Cardiac fibroblast (primary cell): ENCODE measurements at regions not wholly inside any gene's neighbourhood (a gene's known extent, or its start where the extent isn't known, plus 50 kb on each side); places are given as distances from the start of the nearest gene placed in this dataset.

Source experiments
- DNase-seq, 2 donors: peaks; one replicate each; pipeline versions ENCODE4 v3.0.0 to v3.0.0-alpha.2; 2010; ENCODE audit warnings: low read depth in 2 of 2
- H3K4me3 ChIP-seq, 2 donors: replicated peaks in 1 of 2; 1 replicate in 1 of 2; 2 replicates in 1 of 2; pipeline ENCODE4 v1.5.1; 2011; ENCODE audit warnings: low read depth in 2 of 2, low read length in 2 of 2, mild to moderate bottlenecking in 2 of 2, moderate library complexity in 1 of 2
- CTCF ChIP-seq: IDR thresholded peaks from one replicate; pipeline ENCODE4 v1.5.1; 2011; ENCODE audit warnings: low read depth, mild to moderate bottlenecking, low read length, inconsistent platforms

GRCh38 chr10:78960316-78960800 is 108.4 kb upstream of the ZMIZ1 start:
- TF ChIP-seq CTCF: no peak
- DNase-seq: peak; percentile 93 to 96
- H3K4me3 ChIP-seq: no peak overlapping the region

GRCh38 chr10:78961760-78962159 is 107.0 kb upstream of the ZMIZ1 start:
- no peak for TF ChIP-seq CTCF
- H3K4me3 ChIP-seq: no peak overlapping the region
- DNase-seq: no peak

GRCh38 chr10:78963074-78964034 is 105.4 kb upstream of the ZMIZ1 start:
- no peak for DNase-seq
- TF ChIP-seq CTCF: no peak

GRCh38 chr10:78964274-78964951 is 104.4 kb upstream of the ZMIZ1 start:
- TF ChIP-seq CTCF: no peak
- H3K4me3 ChIP-seq: no peak overlapping the region
- no peak for DNase-seq

More at GRCh38 chr10:78963074-78964034, 105.4 kb upstream of the ZMIZ1 start:
- H3K4me3 ChIP-seq: no peak overlapping the region

GRCh38 chr10:78964952-78965633 is 103.7 kb upstream of the ZMIZ1 start:
- peak; percentile 19 to 47 for DNase-seq
- H3K4me3 ChIP-seq: no peak overlapping the region
- no peak for TF ChIP-seq CTCF

GRCh38 chr10:78966182-78966787 is 102.5 kb upstream of the ZMIZ1 start:
- no peak overlapping the region for H3K4me3 ChIP-seq
- TF ChIP-seq CTCF: no peak
- no peak for DNase-seq
